ENCODE measurements at regions not wholly inside any gene's neighbourhood (a gene's known extent, or its start where the extent isn't known, plus 50 kb on each side); places are given as distances from the start of the nearest gene placed in this dataset.

DNA sequence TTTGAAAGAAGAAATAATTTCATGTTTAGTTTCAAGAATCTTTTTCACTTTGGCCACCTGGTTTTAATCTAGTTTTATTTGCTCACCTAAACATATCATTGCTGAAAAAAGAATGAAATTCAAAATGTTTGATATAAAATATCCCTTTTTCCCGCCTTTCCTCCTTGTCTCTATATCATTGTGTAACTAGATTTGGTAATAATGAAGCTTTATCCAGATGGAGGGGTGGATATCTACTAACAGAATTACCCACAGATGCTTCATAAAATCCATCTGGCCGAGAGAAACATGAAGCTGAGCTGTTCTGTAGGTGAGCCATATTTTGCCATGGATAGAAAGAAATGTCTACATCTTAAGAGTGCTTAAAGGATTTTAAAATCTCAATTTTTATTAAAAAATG, 214.7 kb downstream of the ICE1 start:
- Histone ChIP-seq H3K4me2 (ENCODE audit: extremely low read depth, insufficient read depth, low read length) (no peak overlapping the region), H3K36me3 (ENCODE audit: control insufficient read depth, insufficient read depth, low read length) (no peaks in the 10 kb centered on the region), H3K27ac (ENCODE audit: insufficient read depth, low read length) (no peak overlapping the region), H3K9me3 (ENCODE audit: control insufficient read depth, insufficient read depth, low read depth, low read length) (no peaks in the 10 kb centered on the region), H3K4me3 (replicated peaks in 1 of 4; ENCODE audit: control extremely low read depth in 1 of 4, insufficient read depth in 1 of 4, low read depth in 3 of 4, low read length in 4 of 4) (no peak overlapping the region), H4K20me1 (ENCODE audit: control insufficient read depth, extremely low read depth, insufficient read depth, low read length) (no peaks in the 10 kb centered on the region), H3K9ac (ENCODE audit: insufficient read depth, low read length) (no peak overlapping the region), H3K79me2 (ENCODE audit: control insufficient read depth, insufficient read depth, low read length) (no peaks in the 10 kb centered on the region), H3K27me3 (ENCODE audit: control insufficient read depth, insufficient read depth, low read length) (no peaks in the 10 kb centered on the region), H2AFZ (ENCODE audit: low read length) (no peak overlapping the region), H3K4me1 (ENCODE audit: control insufficient read depth, extremely low read depth, insufficient read depth, low read length) (no peaks in the 10 kb centered on the region)
- TF ChIP-seq, protein P1, sequence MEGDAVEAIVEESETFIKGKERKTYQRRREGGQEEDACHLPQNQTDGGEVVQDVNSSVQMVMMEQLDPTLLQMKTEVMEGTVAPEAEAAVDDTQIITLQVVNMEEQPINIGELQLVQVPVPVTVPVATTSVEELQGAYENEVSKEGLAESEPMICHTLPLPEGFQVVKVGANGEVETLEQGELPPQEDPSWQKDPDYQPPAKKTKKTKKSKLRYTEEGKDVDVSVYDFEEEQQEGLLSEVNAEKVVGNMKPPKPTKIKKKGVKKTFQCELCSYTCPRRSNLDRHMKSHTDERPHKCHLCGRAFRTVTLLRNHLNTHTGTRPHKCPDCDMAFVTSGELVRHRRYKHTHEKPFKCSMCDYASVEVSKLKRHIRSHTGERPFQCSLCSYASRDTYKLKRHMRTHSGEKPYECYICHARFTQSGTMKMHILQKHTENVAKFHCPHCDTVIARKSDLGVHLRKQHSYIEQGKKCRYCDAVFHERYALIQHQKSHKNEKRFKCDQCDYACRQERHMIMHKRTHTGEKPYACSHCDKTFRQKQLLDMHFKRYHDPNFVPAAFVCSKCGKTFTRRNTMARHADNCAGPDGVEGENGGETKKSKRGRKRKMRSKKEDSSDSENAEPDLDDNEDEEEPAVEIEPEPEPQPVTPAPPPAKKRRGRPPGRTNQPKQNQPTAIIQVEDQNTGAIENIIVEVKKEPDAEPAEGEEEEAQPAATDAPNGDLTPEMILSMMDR (conservative IDR thresholded peaks at IDR 0.05 in 1 of 2, IDR thresholded peaks at IDR 0.05 in 1 of 2; ENCODE audit: low read depth in 1 of 2, low read length in 2 of 2): no peak
- TF ChIP-seq EZH2 (IDR thresholded peaks at IDR 0.05; ENCODE audit: low read length, missing control alignments): no peak
- DNase-seq (ENCODE audit: low read depth in 2 of 2): no peak

- TF ChIP-seq EZH2 (IDR thresholded peaks at IDR 0.05; ENCODE audit: low read length, missing control alignments): no peak
- TF ChIP-seq, protein P1 (conservative IDR thresholded peaks at IDR 0.05 in 1 of 2, IDR thresholded peaks at IDR 0.05 in 1 of 2; ENCODE audit: low read depth in 1 of 2, low read length in 2 of 2): no peak
- no peak for DNase-seq (ENCODE audit: low read depth in 2 of 2)
- Histone ChIP-seq H3K79me2 (ENCODE audit: control insufficient read depth, insufficient read depth, low read length) (no peaks in the 10 kb centered on the region), H3K4me2 (ENCODE audit: extremely low read depth, insufficient read depth, low read length) (no peak overlapping the region), H4K20me1 (ENCODE audit: control insufficient read depth, extremely low read depth, insufficient read depth, low read length) (no peaks in the 10 kb centered on the region), H3K9ac (ENCODE audit: insufficient read depth, low read length) (no peak overlapping the region), H2AFZ (ENCODE audit: low read length) (no peak overlapping the region), H3K36me3 (ENCODE audit: control insufficient read depth, insufficient read depth, low read length) (no peaks in the 10 kb centered on the region), H3K4me3 (replicated peaks in 1 of 4; ENCODE audit: control extremely low read depth in 1 of 4, insufficient read depth in 1 of 4, low read depth in 3 of 4, low read length in 4 of 4) (no peak overlapping the region), H3K4me1 (ENCODE audit: control insufficient read depth, extremely low read depth, insufficient read depth, low read length) (no peaks in the 10 kb centered on the region), H3K27ac (ENCODE audit: insufficient read depth, low read length) (no peak overlapping the region), H3K27me3 (ENCODE audit: control insufficient read depth, insufficient read depth, low read length) (no peaks in the 10 kb centered on the region), H3K9me3 (ENCODE audit: control insufficient read depth, insufficient read depth, low read depth, low read length) (no peaks in the 10 kb centered on the region)
Observed at GRCh38 chr5:5634817-5635216, 212.3 kb downstream of the ICE1 start.

GRCh38 chr5:5633579-5633978, 211.1 kb downstream of the ICE1 start:
- Histone ChIP-seq H3K4me1 (ENCODE audit: control insufficient read depth, extremely low read depth, insufficient read depth, low read length) (no peaks in the 10 kb centered on the region), H3K9me3 (ENCODE audit: control insufficient read depth, insufficient read depth, low read depth, low read length) (no peaks in the 10 kb centered on the region), H3K4me2 (ENCODE audit: extremely low read depth, insufficient read depth, low read length) (no peak overlapping the region), H3K4me3 (replicated peaks in 1 of 4; ENCODE audit: control extremely low read depth in 1 of 4, insufficient read depth in 1 of 4, low read depth in 3 of 4, low read length in 4 of 4) (no peak overlapping the region), H3K36me3 (ENCODE audit: control insufficient read depth, insufficient read depth, low read length) (no peaks in the 10 kb centered on the region), H3K27ac (ENCODE audit: insufficient read depth, low read length) (no peak overlapping the region), H3K9ac (ENCODE audit: insufficient read depth, low read length) (no peak overlapping the region), H3K79me2 (ENCODE audit: control insufficient read depth, insufficient read depth, low read length) (no peaks in the 10 kb centered on the region), H2AFZ (ENCODE audit: low read length) (no peak overlapping the region), H3K27me3 (ENCODE audit: control insufficient read depth, insufficient read depth, low read length) (no peaks in the 10 kb centered on the region), H4K20me1 (ENCODE audit: control insufficient read depth, extremely low read depth, insufficient read depth, low read length) (no peaks in the 10 kb centered on the region)
- DNase-seq (ENCODE audit: low read depth in 2 of 2): no peak
- TF ChIP-seq, protein P1 (conservative IDR thresholded peaks at IDR 0.05 in 1 of 2, IDR thresholded peaks at IDR 0.05 in 1 of 2; ENCODE audit: low read depth in 1 of 2, low read length in 2 of 2): no peak
- no peak for TF ChIP-seq EZH2 (IDR thresholded peaks at IDR 0.05; ENCODE audit: low read length, missing control alignments)

Data from fibroblast of lung (primary cell).